ENCODE measurements at regions not wholly inside any gene's neighbourhood (a gene's known extent, or its start where the extent isn't known, plus 50 kb on each side); places are given as distances from the start of the nearest gene placed in this dataset.

DNA sequence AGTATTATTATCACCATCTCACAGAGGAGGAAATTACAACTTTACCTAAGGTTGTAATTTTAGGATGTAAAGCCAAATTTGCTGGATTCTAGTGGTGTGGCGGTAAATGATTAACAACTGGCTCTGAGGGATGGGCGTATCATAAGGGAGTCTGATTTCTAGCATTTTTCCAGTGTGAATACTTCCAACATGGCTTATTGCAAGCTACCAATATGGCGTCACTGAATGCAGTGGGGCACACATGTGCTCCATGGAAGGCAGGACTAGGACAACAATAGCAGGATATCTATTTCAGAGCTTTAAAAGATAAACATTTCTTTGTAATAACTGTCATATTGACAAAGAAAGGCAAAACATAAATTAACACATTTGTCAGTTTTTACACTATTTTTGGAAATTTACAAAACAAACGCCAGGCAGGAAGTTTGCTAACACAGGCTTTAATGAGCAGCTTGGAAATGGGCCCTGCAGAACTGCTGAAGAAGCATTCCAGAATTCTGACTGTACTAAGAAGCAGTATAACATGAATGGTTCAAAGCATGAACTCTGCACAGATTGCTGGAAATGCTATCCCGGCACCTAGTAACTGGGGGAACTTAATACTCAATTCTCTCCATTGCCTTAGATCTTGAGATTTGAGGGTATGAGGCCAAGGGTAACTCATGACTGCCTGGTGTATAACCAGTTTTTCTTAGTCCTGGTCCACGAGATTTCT lies 439.3 kb upstream of the MAP2 start:
- Histone ChIP-seq H2BK12ac (ENCODE audit: low read depth, low read length) (no peak overlapping the region), H2BK20ac (ENCODE audit: low read length) (no peak overlapping the region), H4K20me1 (replicated peaks in 1 of 2; ENCODE audit: control insufficient read depth in 1 of 2, insufficient read depth in 2 of 2, low read length in 2 of 2) (no peaks in the 10 kb centered on the region), H3K18ac (ENCODE audit: extremely low read depth, low read length) (no peak overlapping the region), H3K56ac (replicated peaks; ENCODE audit: insufficient read length, low read depth, low read length) (no peak overlapping the region), H2BK120ac (replicated peaks; ENCODE audit: low read depth, low read length) (no peak overlapping the region), H4K8ac (ENCODE audit: extremely low read depth, insufficient read depth, low read length) (no peak overlapping the region), H3K4me1 (replicated peaks in 1 of 4; ENCODE audit: control insufficient read depth in 3 of 4, insufficient read depth in 4 of 4, low read length in 3 of 4) (peaks cover 0 to 5% (median 0%) of the 10 kb centered on the region in 4 experiments; a peak in 1 of 7 replicates), H3K36me3 (ENCODE audit: control insufficient read depth in 2 of 4, insufficient read depth in 4 of 4, low read length in 3 of 4) (no peaks in the 10 kb centered on the region), H4K91ac (replicated peaks; ENCODE audit: insufficient read length, low read length) (no peak overlapping the region), H4K5ac (ENCODE audit: insufficient read length, low read depth, low read length) (no peak overlapping the region), H2AK5ac (ENCODE audit: low read depth, low read length) (no peak overlapping the region), H3K4me3 (ENCODE audit: extremely low read depth in 1 of 4, insufficient read depth in 2 of 4, low read depth in 3 of 4, low read length in 4 of 4) (no peak overlapping the region), H3K23me2 (ENCODE audit: low read depth, low read length) (no peaks in the 10 kb centered on the region), H3K9me3 (ENCODE audit: insufficient read depth in 2 of 2, low read depth in 1 of 2, low read length in 1 of 2) (no peaks in the 10 kb centered on the region), H3K9ac (replicated peaks in 1 of 4; ENCODE audit: extremely low read depth in 1 of 4, low read depth in 3 of 4, low read length in 3 of 4) (no peak overlapping the region), H3K23ac (ENCODE audit: insufficient read length) (no peak overlapping the region), H3K4ac (replicated peaks; ENCODE audit: insufficient read length, low read depth, low read length) (no peak overlapping the region), H2AFZ (ENCODE audit: low read length) (no peak overlapping the region), H2BK15ac (ENCODE audit: low read length) (no peak overlapping the region), H3K79me2 (ENCODE audit: control insufficient read depth in 1 of 2, insufficient read depth in 2 of 2, low read length in 2 of 2) (no peaks in the 10 kb centered on the region), H3K27ac (ENCODE audit: low read depth, low read length) (no peak overlapping the region), H3K79me1 (ENCODE audit: low read depth, low read length) (no peaks in the 10 kb centered on the region), H3K14ac (ENCODE audit: insufficient read length) (no peak overlapping the region), H3K4me2 (ENCODE audit: insufficient read depth in 1 of 2, low read depth in 2 of 2, low read length in 2 of 2) (no peak overlapping the region), H3K27me3 (replicated peaks in 1 of 4; ENCODE audit: control insufficient read depth in 3 of 4, extremely low read depth in 1 of 4, insufficient read depth in 3 of 4, low read length in 3 of 4) (no peaks in the 10 kb centered on the region), H2BK5ac (ENCODE audit: low read depth, low read length) (no peak overlapping the region)
- DNase-seq (ENCODE audit: low read depth in 1 of 2, low spot score in 2 of 2), result no peak
- ChIA-PET POLR2A (ENCODE audit: partially characterized antibody) (no interaction called here), CTCF (ENCODE audit: partially characterized antibody) (no interaction called here)
- no peak for TF ChIP-seq SIRT6 (IDR thresholded peaks at IDR 0.05; ENCODE audit: low read length)
- TF ChIP-seq BACH1 (IDR thresholded peaks at IDR 0.05; ENCODE audit: low read length), result no peak
- no peak for TF ChIP-seq HDAC2 (IDR thresholded peaks at IDR 0.05; ENCODE audit: borderline replicate concordance in 1 of 2, low read depth in 2 of 2, low read length in 2 of 2)
- TF ChIP-seq TCF12 (IDR thresholded peaks at IDR 0.05; ENCODE audit: low read depth, low read length), result no peak
- no peak for TF ChIP-seq EP300 (IDR thresholded peaks at IDR 0.05; ENCODE audit: borderline replicate concordance in 1 of 2, low read depth in 2 of 2, low read length in 2 of 2)
- TF ChIP-seq BRCA1 (IDR thresholded peaks at IDR 0.05; ENCODE audit: low read depth, low read length), result no peak
- no peak for TF ChIP-seq CBX8 (IDR thresholded peaks at IDR 0.05; ENCODE audit: borderline replicate concordance, low read depth, low read length)
- TF ChIP-seq TAF1 (IDR thresholded peaks at IDR 0.05; ENCODE audit: low read depth, low read length), result no peak
- TF ChIP-seq JUND (IDR thresholded peaks at IDR 0.05; ENCODE audit: low read length), result no peak
- TF ChIP-seq, protein P1, sequence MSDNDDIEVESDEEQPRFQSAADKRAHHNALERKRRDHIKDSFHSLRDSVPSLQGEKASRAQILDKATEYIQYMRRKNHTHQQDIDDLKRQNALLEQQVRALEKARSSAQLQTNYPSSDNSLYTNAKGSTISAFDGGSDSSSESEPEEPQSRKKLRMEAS (IDR thresholded peaks at IDR 0.05), result no peak
- WGBS, 2 experiments (ENCODE audit: extremely low coverage in 1 of 2, insufficient coverage in 1 of 2, insufficient read length in 1 of 2, insufficient replicate concordance in 2 of 2, low coverage in 1 of 2, low lambda C conversion rate in 2 of 2, missing lambda C conversion rate in 1 of 2), result 89% methylated on average over 6 of the region's 6 CpGs; no CpG with 5 or more reads in 1 of the 2 experiments
- FAIRE-seq, result no peak
